ENCODE measurements at regions not wholly inside any gene's neighbourhood (a gene's known extent, or its start where the extent isn't known, plus 50 kb on each side); places are given as distances from the start of the nearest gene placed in this dataset.
A peak's percentile ranks its signal among the peaks of the same experiment; 100 is the strongest.

DNA sequence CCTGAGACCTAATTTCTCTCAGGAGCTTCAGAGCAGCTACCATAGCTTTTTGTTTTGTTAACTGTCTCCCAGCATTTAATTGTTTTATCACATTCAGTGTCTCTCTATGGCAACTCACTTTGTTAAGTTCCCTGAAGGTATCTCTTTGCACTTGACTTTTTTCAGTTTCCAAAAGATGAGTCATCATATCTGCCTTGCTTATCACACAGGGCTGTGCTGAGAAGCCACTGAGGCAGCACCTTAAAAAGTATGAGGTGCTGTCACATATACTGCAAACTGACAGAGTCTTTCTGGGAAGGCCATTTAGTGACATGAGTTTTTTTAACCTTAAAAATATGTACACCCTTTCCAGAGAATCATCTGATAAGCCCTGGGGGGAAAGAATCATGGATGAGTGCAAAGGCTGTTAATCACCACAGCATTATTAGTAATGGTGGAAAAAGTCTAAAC is 56.8 kb downstream of the PPP1R3C start:
- no peak overlapping the region for H2AFZ ChIP-seq (ENCODE audit: low read depth)
- CTCF ChIA-PET: interaction anchor here (1.3 kb wide), 1 partner anchor 59 kb away, joined by 4 read pairs; no protein-coding TSS in a partner anchor
- no peaks in the 10 kb centered on the region for H3K9me2 ChIP-seq
- no peak overlapping the region for H3K4me2 ChIP-seq
- H3K79me2 ChIP-seq (ENCODE audit: insufficient read depth): no peaks in the 10 kb centered on the region
- H3K4me3 ChIP-seq (ENCODE audit: low read depth in 2 of 2, low read length in 1 of 2): no peak overlapping the region
- no peak for DNase-seq
- no peaks in the 10 kb centered on the region for H4K20me1 ChIP-seq (ENCODE audit: insufficient read depth)
- H3F3A ChIP-seq (replicated peaks; ENCODE audit: insufficient read depth): peaks cover 3% of the 10 kb centered on the region
- peaks cover 0 to 17% of the 10 kb centered on the region in 2 experiments; a peak in 2 of 4 replicates for H3K4me1 ChIP-seq (ENCODE audit: control insufficient read depth in 1 of 2, insufficient read depth in 2 of 2, low read depth in 1 of 2, low read length in 1 of 2)
- H3K9me3 ChIP-seq: no peaks in the 10 kb centered on the region
- H3K27me3 ChIP-seq (ENCODE audit: insufficient read depth): no peaks in the 10 kb centered on the region
- no peak overlapping the region for H3K27ac ChIP-seq (ENCODE audit: low read depth in 2 of 2, low read length in 1 of 2)
- no peaks in the 10 kb centered on the region for H3K36me3 ChIP-seq (replicated peaks in 1 of 2; ENCODE audit: control insufficient read depth in 1 of 2, insufficient read depth in 2 of 2, low read length in 1 of 2)
- POLR2A ChIA-PET: no interaction called here
- no peak overlapping the region for H3K9ac ChIP-seq
- TF ChIP-seq FOSL2 (IDR thresholded peaks at IDR 0.05; ENCODE audit: borderline replicate concordance, low read depth) (peak; percentile 39; the same call in 1 of the 2 replicates), RXRA (IDR thresholded peaks at IDR 0.05; ENCODE audit: borderline replicate concordance, low read depth) (no peak)

DNA sequence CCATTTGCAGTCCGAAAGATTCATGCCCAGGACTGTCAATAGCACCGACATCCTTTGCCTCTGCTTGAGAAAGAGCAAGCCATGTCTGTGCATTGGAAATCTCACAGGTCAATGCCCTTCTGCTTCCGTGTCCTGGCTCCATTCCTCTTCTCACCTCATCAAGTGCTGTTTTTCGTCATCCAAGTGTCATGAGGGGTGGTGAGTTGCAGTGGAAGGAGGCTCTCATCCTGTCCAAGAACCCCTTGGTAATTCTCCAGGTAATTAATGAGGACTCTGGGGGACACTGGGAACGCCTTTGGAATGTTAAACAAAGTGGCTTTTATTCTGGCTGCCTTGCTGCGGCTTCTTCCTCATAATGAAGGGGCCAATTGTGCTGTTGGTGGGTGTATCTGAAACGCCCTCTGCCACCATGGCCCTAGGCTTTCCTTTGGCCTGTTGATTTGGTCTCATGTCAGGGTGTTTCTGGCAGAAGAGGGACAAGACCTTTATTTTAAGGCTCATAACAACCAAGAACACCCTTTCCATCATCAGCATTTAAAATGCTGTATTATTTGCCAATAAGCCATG is 57.7 kb downstream of the PPP1R3C start:
- H3K27ac ChIP-seq (ENCODE audit: low read depth in 2 of 2, low read length in 1 of 2): no peak overlapping the region
- H3K9me3 ChIP-seq: no peaks in the 10 kb centered on the region
- CTCF ChIA-PET: interaction anchor here (1.0 to 1.3 kb wide), 2 partner anchors 47 to 60 kb away, joined by 3 to 4 read pairs; no protein-coding TSS in a partner anchor
- H3K9me2 ChIP-seq: no peaks in the 10 kb centered on the region
- 78% methylated on average over 7 of the region's 7 CpGs for WGBS (ENCODE audit: low lambda C conversion rate)
- no peak for DNase-seq
- H2AFZ ChIP-seq (ENCODE audit: low read depth): no peak overlapping the region
- H3K27me3 ChIP-seq (ENCODE audit: insufficient read depth): no peaks in the 10 kb centered on the region
- no peak overlapping the region for H3K4me3 ChIP-seq (ENCODE audit: low read depth in 2 of 2, low read length in 1 of 2)
- H3K36me3 ChIP-seq (replicated peaks in 1 of 2; ENCODE audit: control insufficient read depth in 1 of 2, insufficient read depth in 2 of 2, low read length in 1 of 2): no peaks in the 10 kb centered on the region
- no peaks in the 10 kb centered on the region for H4K20me1 ChIP-seq (ENCODE audit: insufficient read depth)
- peaks cover 3% of the 10 kb centered on the region for H3F3A ChIP-seq (replicated peaks; ENCODE audit: insufficient read depth)
- no peak for TF ChIP-seq TAF1 (IDR thresholded peaks at IDR 0.05; ENCODE audit: borderline replicate concordance, low read depth, low read length)
- no peak for TF ChIP-seq GATA2 (CRISPR knock-in tag; IDR thresholded peaks at IDR 0.05)
- TF ChIP-seq, protein P1, sequence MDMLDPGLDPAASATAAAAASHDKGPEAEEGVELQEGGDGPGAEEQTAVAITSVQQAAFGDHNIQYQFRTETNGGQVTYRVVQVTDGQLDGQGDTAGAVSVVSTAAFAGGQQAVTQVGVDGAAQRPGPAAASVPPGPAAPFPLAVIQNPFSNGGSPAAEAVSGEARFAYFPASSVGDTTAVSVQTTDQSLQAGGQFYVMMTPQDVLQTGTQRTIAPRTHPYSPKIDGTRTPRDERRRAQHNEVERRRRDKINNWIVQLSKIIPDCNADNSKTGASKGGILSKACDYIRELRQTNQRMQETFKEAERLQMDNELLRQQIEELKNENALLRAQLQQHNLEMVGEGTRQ (IDR thresholded peaks at IDR 0.05; ENCODE audit: borderline replicate concordance, low read depth, low read length): no peak
- TF ChIP-seq MXI1 (IDR thresholded peaks at IDR 0.05; ENCODE audit: low read depth, low read length): no peak
- TF ChIP-seq, protein P2, sequence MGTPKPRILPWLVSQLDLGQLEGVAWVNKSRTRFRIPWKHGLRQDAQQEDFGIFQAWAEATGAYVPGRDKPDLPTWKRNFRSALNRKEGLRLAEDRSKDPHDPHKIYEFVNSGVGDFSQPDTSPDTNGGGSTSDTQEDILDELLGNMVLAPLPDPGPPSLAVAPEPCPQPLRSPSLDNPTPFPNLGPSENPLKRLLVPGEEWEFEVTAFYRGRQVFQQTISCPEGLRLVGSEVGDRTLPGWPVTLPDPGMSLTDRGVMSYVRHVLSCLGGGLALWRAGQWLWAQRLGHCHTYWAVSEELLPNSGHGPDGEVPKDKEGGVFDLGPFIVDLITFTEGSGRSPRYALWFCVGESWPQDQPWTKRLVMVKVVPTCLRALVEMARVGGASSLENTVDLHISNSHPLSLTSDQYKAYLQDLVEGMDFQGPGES (IDR thresholded peaks at IDR 0.05; ENCODE audit: low read depth, low read length): no peak
- no peak for TF ChIP-seq MAX (IDR thresholded peaks at IDR 0.05; ENCODE audit: low read depth)
- POLR2A ChIA-PET: no interaction called here
- no peak overlapping the region for H3K9ac ChIP-seq
- peaks cover 0 to 17% of the 10 kb centered on the region in 2 experiments; a peak in 2 of 4 replicates for H3K4me1 ChIP-seq (ENCODE audit: control insufficient read depth in 1 of 2, insufficient read depth in 2 of 2, low read depth in 1 of 2, low read length in 1 of 2)
- H3K79me2 ChIP-seq (ENCODE audit: insufficient read depth): no peaks in the 10 kb centered on the region
- no peak overlapping the region for H3K4me2 ChIP-seq
